IMR-90 (cell line): ENCODE measurements at regions not wholly inside any gene's neighbourhood (a gene's known extent, or its start where the extent isn't known, plus 50 kb on each side); places are given as distances from the start of the nearest gene placed in this dataset.

Source experiments
- ATAC-seq: fragments of 200-7000 bp; cut with Tn5 transposase; 2 replicates; pipeline ENCODE4 v1.9.1; 2020; ENCODE audit warnings: low read depth, mild to moderate bottlenecking, moderate library complexity
- BruUV-seq: library from RNA; stranded (reverse); fragments of 400-500 nt; replicated peaks from 2 replicates; lab custom pipeline; 2021; lab: Mats Ljungman, UMichigan
- CTCF ChIA-PET: fragments of 300-600 bp; formaldehyde crosslinking; extraction: SDS; loops from one replicate; lab custom pipeline; 2021; ENCODE audit warnings: antibody characterized with exemption; lab: Yijun Ruan, JAX
- POLR2A ChIA-PET: fragments of 300-600 bp; sonication (Branson Sonifier 250); formaldehyde crosslinking; loops from one replicate; lab custom pipeline; 2022; ENCODE audit warnings: antibody characterized with exemption; ENCODE audit not compliant: unreplicated experiment; lab: Charles Lee
- DNase-seq: peaks from one replicate; pipeline ENCODE4 v3.0.0; 2013
- H2AFZ ChIP-seq: replicated peaks from 2 replicates; pipeline ENCODE3; 2013; ENCODE audit warnings: low read length, mild to moderate bottlenecking; ENCODE audit not compliant: poor library complexity
- H2AK5ac ChIP-seq: 2 replicates; pipeline ENCODE4 v1.6.1; 2013; ENCODE audit warnings: low read depth, low read length, inconsistent platforms
- H2AK9ac ChIP-seq: replicated peaks from 2 replicates; pipeline ENCODE3; 2013; ENCODE audit warnings: mild to moderate bottlenecking, low read depth, low read length, moderate library complexity; ENCODE audit not compliant: poor library complexity
- H2BK120ac ChIP-seq: 2 replicates; pipeline ENCODE4 v1.6.1; 2013; ENCODE audit warnings: low read depth, low read length, inconsistent platforms
- H2BK15ac ChIP-seq: 3 replicates; pipeline ENCODE4 v1.6.1; 2013; ENCODE audit warnings: low read depth, low read length, inconsistent platforms
- H2BK20ac ChIP-seq: 2 replicates; pipeline ENCODE4 v1.6.1; 2013; ENCODE audit warnings: low read depth, mild to moderate bottlenecking, inconsistent platforms, low read length, moderate library complexity
- H2BK5ac ChIP-seq: 2 replicates; pipeline ENCODE4 v1.6.1; 2013; ENCODE audit warnings: mild to moderate bottlenecking, low read depth, low read length, inconsistent platforms; ENCODE audit not compliant: poor library complexity, severe bottlenecking
- H3K14ac ChIP-seq: replicated peaks from 2 replicates; pipeline ENCODE4 v1.6.1; 2013; ENCODE audit warnings: low read depth, low read length, inconsistent platforms
- H3K18ac ChIP-seq: 2 replicates; pipeline ENCODE4 v1.6.1; 2013; ENCODE audit warnings: low read depth, low read length, control low read depth
- H3K23ac ChIP-seq: 2 replicates; pipeline ENCODE4 v1.6.1; 2013; ENCODE audit warnings: low read depth, low read length, inconsistent platforms
- H3K27ac ChIP-seq: 2 replicates; pipeline ENCODE4 v1.5.1; 2013; ENCODE audit warnings: mild to moderate bottlenecking, control low read depth, low read length; ENCODE audit not compliant: insufficient read depth
- H3K27me3 ChIP-seq: 2 replicates; pipeline ENCODE4 v1.6.1; 2013; ENCODE audit warnings: low read length; ENCODE audit not compliant: control insufficient read depth, insufficient read depth
- H3K36me3 ChIP-seq: 2 replicates; pipeline ENCODE4 v1.6.1; 2013; ENCODE audit warnings: low read length, mixed read lengths; ENCODE audit not compliant: control insufficient read depth, insufficient read depth
- H3K4ac ChIP-seq: 2 replicates; pipeline ENCODE4 v1.6.1; 2013; ENCODE audit warnings: low read depth, low read length, inconsistent platforms
- H3K4me1 ChIP-seq: 2 replicates; pipeline ENCODE4 v1.6.1; 2013; ENCODE audit warnings: low read length, mixed read lengths; ENCODE audit not compliant: control insufficient read depth, insufficient read depth
- H3K4me2 ChIP-seq: 2 replicates; pipeline ENCODE4 v1.6.1; 2013; ENCODE audit warnings: low read depth, mild to moderate bottlenecking, control low read depth, low read length, moderate library complexity
- H3K4me3 ChIP-seq: 2 replicates; pipeline ENCODE4 v1.5.1; 2013; ENCODE audit warnings: low read depth, mild to moderate bottlenecking, control low read depth, low read length, moderate library complexity; ENCODE audit not compliant: insufficient read depth
- H3K56ac ChIP-seq: 2 replicates; pipeline ENCODE4 v1.6.1; 2013; ENCODE audit warnings: low read length, inconsistent platforms; ENCODE audit not compliant: insufficient read depth; ENCODE audit errors: extremely low read depth
- H3K79me1 ChIP-seq, 2 experiments: 2 replicates each; pipeline ENCODE4 v1.6.1; 2013; ENCODE audit warnings: low read length in 2 of 2, inconsistent platforms in 1 of 2, low read depth in 1 of 2
- H3K9ac ChIP-seq: 2 replicates; pipeline ENCODE4 v1.6.1; 2013; ENCODE audit warnings: low read depth, low read length, control low read depth
- H3K9me1 ChIP-seq: 2 replicates; pipeline ENCODE4 v1.6.1; 2013; ENCODE audit warnings: low read length, inconsistent platforms; ENCODE audit not compliant: insufficient read depth
- H3K9me3 ChIP-seq: 2 replicates; pipeline ENCODE4 v1.6.1; 2013; ENCODE audit warnings: low read length; ENCODE audit not compliant: control insufficient read depth, insufficient read depth
- H4K20me1 ChIP-seq: 2 replicates; pipeline ENCODE4 v1.6.1; 2013; ENCODE audit warnings: low read length, inconsistent platforms; ENCODE audit not compliant: insufficient read depth
- H4K5ac ChIP-seq: 2 replicates; pipeline ENCODE4 v1.6.1; 2013; ENCODE audit warnings: mild to moderate bottlenecking, low read depth, low read length, control low read depth
- H4K8ac ChIP-seq, 2 experiments: 2 replicates each; pipeline ENCODE4 v1.6.1; 2013; ENCODE audit warnings: low read depth in 2 of 2, low read length in 2 of 2, control low read depth in 1 of 2, inconsistent platforms in 1 of 2
- H4K91ac ChIP-seq: 2 replicates; pipeline ENCODE4 v1.6.1; 2013; ENCODE audit warnings: low read depth, low read length, inconsistent platforms; ENCODE audit not compliant: insufficient read depth
- BHLHE40 ChIP-seq: fragments of 150-350 bp; IDR thresholded peaks from 2 replicates; pipeline ENCODE4 v1.6.1; 2016; ENCODE audit warnings: mild to moderate bottlenecking, low read depth, low read length
- CEBPB ChIP-seq: IDR thresholded peaks from 2 replicates; pipeline ENCODE4 v1.6.1; 2012; ENCODE audit warnings: low read depth, low read length, improper control_type of control experiment
- CHD1 ChIP-seq: IDR thresholded peaks from 2 replicates; pipeline ENCODE4 v1.6.1; 2012; ENCODE audit warnings: low read depth, low read length, improper control_type of control experiment
- FOS ChIP-seq: fragments of 150-350 bp; IDR thresholded peaks from 2 replicates; pipeline ENCODE4 v1.6.1; 2016; ENCODE audit warnings: low read depth, low read length
- MAFK ChIP-seq: IDR thresholded peaks from 2 replicates; pipeline ENCODE4 v1.6.1; 2012; ENCODE audit warnings: low read depth, low read length, improper control_type of control experiment
- MAZ ChIP-seq: IDR thresholded peaks from 2 replicates; pipeline ENCODE4 v1.6.1; 2012; ENCODE audit warnings: low read depth, mild to moderate bottlenecking, low read length, improper control_type of control experiment, moderate library complexity, borderline replicate concordance
- MXI1 ChIP-seq: IDR thresholded peaks from 2 replicates; pipeline ENCODE4 v1.6.1; 2012; ENCODE audit warnings: low read depth, mild to moderate bottlenecking, low read length, moderate library complexity, borderline replicate concordance
- NFE2L2 ChIP-seq: fragments of 150-350 bp; IDR thresholded peaks from 2 replicates; pipeline ENCODE4 v1.6.1; 2016; ENCODE audit warnings: low read depth, mild to moderate bottlenecking, low read length
- POLR2A ChIP-seq: IDR thresholded peaks from 2 replicates; pipeline ENCODE4 v1.6.1; 2012; ENCODE audit warnings: mild to moderate bottlenecking, low read depth, low read length
- RAD21 ChIP-seq: IDR thresholded peaks from 2 replicates; pipeline ENCODE4 v1.6.1; 2012; ENCODE audit warnings: low read length, improper control_type of control experiment
- RCOR1 ChIP-seq: IDR thresholded peaks from 2 replicates; pipeline ENCODE4 v1.6.1; 2012; ENCODE audit warnings: mild to moderate bottlenecking, low read length, improper control_type of control experiment; ENCODE audit not compliant: insufficient replicate concordance
- RFX5 ChIP-seq: IDR thresholded peaks from 2 replicates; pipeline ENCODE4 v1.8.0; 2012; ENCODE audit warnings: low read depth, mild to moderate bottlenecking, low read length, moderate library complexity
- SMC3 ChIP-seq: fragments of 150-350 bp; IDR thresholded peaks from 2 replicates; pipeline ENCODE4 v1.6.1; 2016; ENCODE audit warnings: low read depth, mild to moderate bottlenecking, antibody characterized with exemption, low read length, moderate library complexity
- USF2 ChIP-seq: fragments of 150-350 bp; IDR thresholded peaks from 2 replicates; pipeline ENCODE4 v1.6.1; 2017; ENCODE audit warnings: mild to moderate bottlenecking, antibody characterized with exemption, low read length, low read depth
- WGBS, 2 experiments: methylation state at CpG; one replicate each; pipeline versions ENCODE4 v1.1.5 to v1.1.7; 2013; ENCODE audit warnings: missing lambda C conversion rate in 2 of 2; ENCODE audit not compliant: insufficient read length in 1 of 2; ENCODE audit errors: extremely low coverage in 2 of 2; 5-methylcytosine and 5-hydroxymethylcytosine counted together
- dilution Hi-C: fragments of 300-500 bp; cut with HindIII; formaldehyde crosslinking; loops from one replicate; pipeline ENCODE4 v1.14.3; 2018; ENCODE audit warnings: low sequenced_read_pairs; ENCODE audit not compliant: unreplicated experiment
- in situ Hi-C: fragments of 300-500 bp; cut with MboI; formaldehyde crosslinking; loops from 3 replicates; pipeline ENCODE4 v1.14.3; 2019; ENCODE audit warnings: low sequenced_read_pairs, inconsistent platforms, mixed read lengths
- intact Hi-C: fragments of 100-400 bp; cut with micrococcal nuclease; formaldehyde crosslinking; loops from 2 replicates; pipeline ENCODE4 v1.10.0; 2022
- TF ChIP-seq, protein P1 (sequence below): conservative IDR thresholded peaks from 2 replicates; pipeline ENCODE4 v1.5.1; 2012; ENCODE audit warnings: mild to moderate bottlenecking, low read depth, low read length, improper control_type of control experiment
- TF ChIP-seq, protein P2 (sequence below): fragments of 150-350 bp; IDR thresholded peaks from 2 replicates; pipeline ENCODE4 v1.6.1; 2016; ENCODE audit warnings: low read depth, mild to moderate bottlenecking, low read length, moderate library complexity, borderline replicate concordance

DNA sequence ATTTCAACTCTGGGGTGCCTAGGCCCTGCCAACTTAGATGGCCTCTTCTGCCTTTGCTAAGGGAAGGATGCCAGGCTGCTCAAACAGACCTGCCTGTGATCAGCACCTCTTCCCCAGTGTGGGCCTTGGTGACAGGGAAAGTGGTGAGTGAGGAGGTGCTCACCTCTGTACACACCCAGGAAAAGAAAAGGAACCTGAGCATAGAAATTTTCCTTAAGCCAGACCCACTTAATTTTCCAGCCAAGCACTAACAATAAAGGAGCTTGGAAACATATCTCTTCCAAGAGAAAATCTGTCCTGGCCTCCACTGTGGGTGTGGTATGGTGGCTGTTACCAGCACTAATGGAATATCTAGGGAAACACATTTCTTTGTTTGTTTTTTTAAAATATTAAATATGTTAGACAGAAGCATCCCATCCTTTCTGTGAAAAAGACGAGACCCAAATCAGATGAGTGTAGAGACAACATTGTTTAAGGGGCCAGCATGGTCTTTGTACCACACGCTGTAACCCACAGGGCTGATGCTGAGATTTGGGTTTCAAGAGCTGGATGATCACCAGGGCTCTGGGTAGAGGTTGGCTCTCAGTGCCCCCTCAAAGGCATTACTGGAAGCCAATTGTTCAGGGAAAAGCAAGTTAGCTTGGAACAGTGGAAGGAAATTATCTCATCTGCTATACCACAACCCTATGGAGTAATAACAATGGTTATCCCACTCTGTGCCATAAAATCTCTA, 472.2 kb downstream of the INSC start:
- DNase-seq: no peak
- Histone ChIP-seq H3K9me1 (no peaks in the 10 kb centered on the region), H2AK9ac (no peak overlapping the region), H4K91ac (no peak overlapping the region), H3K14ac (no peak overlapping the region), H3K36me3 (no peaks in the 10 kb centered on the region), H2BK5ac (no peak overlapping the region), H3K4me3 (no peak overlapping the region), H3K9me3 (no peaks in the 10 kb centered on the region), H4K20me1 (no peaks in the 10 kb centered on the region), H3K27ac (no peak overlapping the region), H3K79me1 (no peaks in the 10 kb centered on the region), H4K5ac (no peak overlapping the region), H3K4me2 (no peak overlapping the region), H2BK120ac (no peak overlapping the region), H3K9ac (no peak overlapping the region), H2AFZ (no peak overlapping the region), H3K4ac (no peak overlapping the region), H3K27me3 (no peaks in the 10 kb centered on the region; the same call in 1 of the 2 replicates), H3K18ac (no peak overlapping the region), H2BK15ac (no peak overlapping the region), H4K8ac (no peak overlapping the region), H2BK20ac (no peak overlapping the region), H3K23ac (no peak overlapping the region), H3K4me1 (no peaks in the 10 kb centered on the region), H3K56ac (no peak overlapping the region), H2AK5ac (no peak overlapping the region)
- no peak for ATAC-seq
- in situ Hi-C loops (no loop called here), dilution Hi-C loops (no loop called here), intact Hi-C loops (no loop called here)
- POLR2A ChIA-PET: no interaction called here
- TF ChIP-seq POLR2A: no peak
- no peak for TF ChIP-seq SMC3
- no peak for TF ChIP-seq BHLHE40
- no peak for TF ChIP-seq MAFK
- no peak for TF ChIP-seq RCOR1
- TF ChIP-seq, protein P1, sequence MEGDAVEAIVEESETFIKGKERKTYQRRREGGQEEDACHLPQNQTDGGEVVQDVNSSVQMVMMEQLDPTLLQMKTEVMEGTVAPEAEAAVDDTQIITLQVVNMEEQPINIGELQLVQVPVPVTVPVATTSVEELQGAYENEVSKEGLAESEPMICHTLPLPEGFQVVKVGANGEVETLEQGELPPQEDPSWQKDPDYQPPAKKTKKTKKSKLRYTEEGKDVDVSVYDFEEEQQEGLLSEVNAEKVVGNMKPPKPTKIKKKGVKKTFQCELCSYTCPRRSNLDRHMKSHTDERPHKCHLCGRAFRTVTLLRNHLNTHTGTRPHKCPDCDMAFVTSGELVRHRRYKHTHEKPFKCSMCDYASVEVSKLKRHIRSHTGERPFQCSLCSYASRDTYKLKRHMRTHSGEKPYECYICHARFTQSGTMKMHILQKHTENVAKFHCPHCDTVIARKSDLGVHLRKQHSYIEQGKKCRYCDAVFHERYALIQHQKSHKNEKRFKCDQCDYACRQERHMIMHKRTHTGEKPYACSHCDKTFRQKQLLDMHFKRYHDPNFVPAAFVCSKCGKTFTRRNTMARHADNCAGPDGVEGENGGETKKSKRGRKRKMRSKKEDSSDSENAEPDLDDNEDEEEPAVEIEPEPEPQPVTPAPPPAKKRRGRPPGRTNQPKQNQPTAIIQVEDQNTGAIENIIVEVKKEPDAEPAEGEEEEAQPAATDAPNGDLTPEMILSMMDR: no peak
- TF ChIP-seq, protein P2, sequence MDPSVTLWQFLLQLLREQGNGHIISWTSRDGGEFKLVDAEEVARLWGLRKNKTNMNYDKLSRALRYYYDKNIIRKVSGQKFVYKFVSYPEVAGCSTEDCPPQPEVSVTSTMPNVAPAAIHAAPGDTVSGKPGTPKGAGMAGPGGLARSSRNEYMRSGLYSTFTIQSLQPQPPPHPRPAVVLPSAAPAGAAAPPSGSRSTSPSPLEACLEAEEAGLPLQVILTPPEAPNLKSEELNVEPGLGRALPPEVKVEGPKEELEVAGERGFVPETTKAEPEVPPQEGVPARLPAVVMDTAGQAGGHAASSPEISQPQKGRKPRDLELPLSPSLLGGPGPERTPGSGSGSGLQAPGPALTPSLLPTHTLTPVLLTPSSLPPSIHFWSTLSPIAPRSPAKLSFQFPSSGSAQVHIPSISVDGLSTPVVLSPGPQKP: no peak
- no peak for TF ChIP-seq MAZ
- no peak for TF ChIP-seq FOS
- no peak for TF ChIP-seq USF2
- TF ChIP-seq CEBPB: no peak
- no peak for TF ChIP-seq RFX5
- no peak for TF ChIP-seq MXI1
- no peak for TF ChIP-seq RAD21
- no peak for TF ChIP-seq CHD1
- TF ChIP-seq NFE2L2: no peak
- no CpG with 5 or more reads among the region's 2 CpGs for WGBS, 2 experiments
- no TSS peak for BruUV-seq
- CTCF ChIA-PET: no interaction called here
